C4-2B (cell line): ENCODE measurements at regions not wholly inside any gene's neighbourhood (a gene's known extent, or its start where the extent isn't known, plus 50 kb on each side); places are given as distances from the start of the nearest gene placed in this dataset.

Experiments used
- H3K27ac ChIP-seq: fragments of 450-650 bp; 2 replicates; pipeline ENCODE4 v1.5.1; 2017
- CTCF ChIP-seq: fragments of 450-650 bp; conservative IDR thresholded peaks from 2 replicates; pipeline ENCODE4 v1.5.1; 2017; ENCODE audit warnings: mild to moderate bottlenecking
- ZFX ChIP-seq: fragments of 450-650 bp; IDR thresholded peaks from 2 replicates; pipeline ENCODE4 v1.6.1; 2017

DNA sequence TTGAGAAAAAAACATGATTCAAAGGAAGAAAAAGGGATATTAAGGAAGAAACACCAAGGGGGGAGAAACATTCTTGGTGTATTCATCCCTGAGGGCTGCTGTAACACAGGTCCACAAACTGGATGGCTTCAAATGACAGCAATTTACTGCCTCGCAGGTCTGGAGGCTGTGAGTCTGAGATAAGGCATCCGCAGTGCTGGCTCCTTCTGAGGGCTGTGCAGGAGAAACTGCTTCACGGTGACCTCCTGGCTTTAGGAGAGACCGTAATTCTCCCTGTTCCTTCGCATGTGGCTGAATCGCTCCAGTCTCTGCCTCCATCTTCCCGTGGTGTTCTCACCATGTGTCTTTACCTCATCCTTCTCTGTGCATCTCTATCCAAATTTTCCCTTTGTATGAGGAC, 490.7 kb downstream of the EIPR1 start:
- no peak overlapping the region for H3K27ac ChIP-seq
- TF ChIP-seq ZFX (no peak), CTCF (no peak)

DNA sequence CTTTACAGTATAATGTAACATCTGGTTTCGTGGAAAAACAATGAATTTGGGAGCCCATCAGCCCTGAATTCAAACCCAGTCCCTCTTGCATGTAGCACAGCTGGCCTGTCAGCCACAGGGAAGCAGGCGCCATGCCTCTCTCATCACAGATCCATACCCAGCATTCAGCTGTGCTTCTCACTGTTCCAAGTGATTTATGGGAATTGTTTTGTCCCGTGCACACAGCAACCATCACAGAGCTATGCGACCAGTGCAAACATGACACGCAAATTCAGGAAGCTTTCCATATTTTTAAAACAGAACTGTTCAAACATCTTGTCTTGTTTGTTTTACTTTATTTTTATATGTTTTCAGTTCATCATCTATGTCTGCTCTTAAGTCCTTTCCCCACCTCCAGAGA, 496.1 kb downstream of the EIPR1 start:
- no peak overlapping the region for H3K27ac ChIP-seq
- TF ChIP-seq ZFX (no peak), CTCF (no peak)

DNA sequence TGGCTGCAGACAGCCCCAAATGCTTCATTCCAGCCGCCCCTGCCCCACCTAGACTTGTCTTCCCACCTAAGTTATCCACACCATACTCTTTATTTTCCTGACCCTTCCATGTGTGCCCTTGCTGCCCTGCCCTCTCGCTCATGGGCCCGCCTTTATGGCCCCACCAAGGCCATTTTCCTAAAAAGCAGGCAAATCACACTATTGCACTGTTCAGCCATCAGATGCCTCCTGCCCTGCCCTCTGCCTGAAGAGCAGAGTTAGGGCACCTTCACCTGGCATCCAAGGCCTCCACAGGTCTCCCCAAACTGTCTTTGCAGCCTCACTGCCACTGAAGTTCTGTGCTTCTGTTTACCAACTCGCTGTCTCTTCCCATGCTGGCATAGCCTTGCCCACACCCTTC, 496.7 kb downstream of the EIPR1 start:
- no peak for TF ChIP-seq CTCF
- TF ChIP-seq ZFX: no peak
- H3K27ac ChIP-seq: no peak overlapping the region

GRCh38 chr2:2879781-2880180, 497.8 kb downstream of the EIPR1 start:
- TF ChIP-seq ZFX (no peak), CTCF (no peak)
- H3K27ac ChIP-seq: no peak overlapping the region

DNA sequence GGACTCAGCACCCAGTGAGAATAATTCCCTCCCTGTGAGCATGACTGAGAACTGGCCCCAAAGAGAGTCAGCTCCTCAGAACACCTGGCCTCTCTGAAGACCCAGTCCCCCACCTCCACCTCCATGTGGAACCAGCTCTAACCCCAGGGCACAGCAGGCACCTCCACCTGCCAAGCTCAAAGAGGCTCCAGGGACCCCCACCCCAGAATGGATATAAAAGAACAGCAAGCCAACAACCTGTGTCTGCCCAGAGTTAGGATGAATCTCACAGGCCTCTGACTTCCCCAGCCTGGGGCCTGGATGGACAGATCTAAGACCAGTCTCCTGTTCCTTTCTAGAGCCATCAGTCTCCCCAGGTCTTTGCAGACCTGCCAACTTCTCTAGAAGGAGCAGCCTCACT, 498.5 kb downstream of the EIPR1 start:
- TF ChIP-seq ZFX (no peak), CTCF (no peak)
- no peak overlapping the region for H3K27ac ChIP-seq

- TF ChIP-seq ZFX (no peak), CTCF (no peak)
These were observed 500.2 kb downstream of the EIPR1 start for GRCh38 chr2:2877427-2877826.

GRCh38 chr2:2876331-2877221, 501.0 kb downstream of the EIPR1 start:
- no peak overlapping the region for H3K27ac ChIP-seq
- TF ChIP-seq CTCF: no peak
- no peak for TF ChIP-seq ZFX

More at GRCh38 chr2:2877427-2877826, 500.2 kb downstream of the EIPR1 start:
- H3K27ac ChIP-seq: no peak overlapping the region
